OCI-LY1 (cell line): ENCODE measurements at regions not wholly inside any gene's neighbourhood (a gene's known extent, or its start where the extent isn't known, plus 50 kb on each side); places are given as distances from the start of the nearest gene placed in this dataset.
"Not testable (repeated sequence)": the region's sequence is repeated elsewhere in the genome, so short reads cannot be mapped to it uniquely, and the experiment has no call there.

Experiments
- H2AFZ ChIP-seq: fragments of 200-600 bp; sonication (generic), shearing (Covaris generic); 2 replicates; pipeline ENCODE4 v1.6.0; 2014; ENCODE audit warnings: antibody characterized with exemption, mild to moderate bottlenecking, low read length
- H3F3A ChIP-seq: fragments of 200-600 bp; sonication (generic), shearing (Covaris generic); 2 replicates; pipeline ENCODE4 v1.6.0; 2014; ENCODE audit warnings: mild to moderate bottlenecking, antibody characterized with exemption, low read length, moderate library complexity; ENCODE audit not compliant: insufficient read depth
- H3K27ac ChIP-seq: fragments of 200-600 bp; sonication (generic); 2 replicates; pipeline ENCODE4 v1.5.1; 2014; ENCODE audit warnings: low read length, mixed run types, mild to moderate bottlenecking, low read depth; ENCODE audit not compliant: poor library complexity, severe bottlenecking
- H3K27me3 ChIP-seq: fragments of 200-600 bp; sonication (generic); 2 replicates; pipeline ENCODE4 v1.6.0; 2014; ENCODE audit warnings: antibody characterized with exemption, mild to moderate bottlenecking, low read length, moderate library complexity; ENCODE audit not compliant: insufficient read depth
- H3K36me3 ChIP-seq: fragments of 200-600 bp; sonication (generic); 2 replicates; pipeline ENCODE4 v1.6.1; 2014; ENCODE audit warnings: mild to moderate bottlenecking, antibody characterized with exemption, low read length, moderate library complexity, mixed read lengths; ENCODE audit not compliant: insufficient read depth
- H3K4me1 ChIP-seq: fragments of 200-600 bp; sonication (generic); 2 replicates; pipeline ENCODE4 v1.5.1; 2014; ENCODE audit warnings: mild to moderate bottlenecking, low read length, moderate library complexity; ENCODE audit not compliant: insufficient read depth, severe bottlenecking
- H3K4me2 ChIP-seq: fragments of 200-600 bp; sonication (generic), shearing (Covaris generic); 2 replicates; pipeline ENCODE4 v1.6.1; 2014; ENCODE audit warnings: low read length
- H3K4me3 ChIP-seq: fragments of 200-600 bp; sonication (generic); 2 replicates; pipeline ENCODE4 v1.5.1; 2014; ENCODE audit warnings: low read length, low read depth, mild to moderate bottlenecking, mixed read lengths; ENCODE audit not compliant: poor library complexity, severe bottlenecking
- H3K79me2 ChIP-seq: fragments of 200-600 bp; shearing (Covaris generic); 2 replicates; pipeline ENCODE4 v1.6.1; 2016; ENCODE audit warnings: mixed run types, low read length, mixed read lengths; ENCODE audit not compliant: insufficient read depth
- H3K9ac ChIP-seq: fragments of 200-600 bp; sonication (generic), shearing (Covaris generic); 2 replicates; pipeline ENCODE4 v1.6.1; 2014; ENCODE audit warnings: mild to moderate bottlenecking, low read length, mixed read lengths
- H3K9me2 ChIP-seq: fragments of 200-600 bp; sonication (generic), shearing (Covaris generic); 2 replicates; pipeline ENCODE4 v1.6.1; 2014; ENCODE audit warnings: low read depth, mild to moderate bottlenecking, low read length, mixed read lengths
- H3K9me3 ChIP-seq: fragments of 200-600 bp; shearing (Covaris generic); 2 replicates; pipeline ENCODE4 v1.6.1; 2014; ENCODE audit warnings: low read length, mixed read lengths
- H4K20me1 ChIP-seq: fragments of 200-600 bp; sonication (generic), shearing (Covaris generic); 2 replicates; pipeline ENCODE4 v1.6.0; 2016; ENCODE audit warnings: mild to moderate bottlenecking, low read length; ENCODE audit not compliant: insufficient read depth
- EZH2 ChIP-seq: fragments of 200-600 bp; sonication (generic), shearing (Covaris generic); IDR thresholded peaks from 2 replicates; pipeline ENCODE4 v1.8.0; 2017; ENCODE audit warnings: borderline replicate concordance, mixed run types, mild to moderate bottlenecking, antibody characterized with exemption, low read length, moderate library complexity, mixed read lengths
- TF ChIP-seq, protein P1 (sequence below): fragments of 200-600 bp; sonication (generic), shearing (Covaris generic); IDR thresholded peaks from 2 replicates; pipeline ENCODE4 v1.5.1; 2017; ENCODE audit warnings: mild to moderate bottlenecking, antibody characterized with exemption, low read length, moderate library complexity, mixed read lengths

GRCh38 chr22:33144721-33145120, 86.5 kb upstream of the SYN3 start:
- no peaks in the 10 kb centered on the region for H3K9me2 ChIP-seq
- no peaks in the 10 kb centered on the region for H3K4me1 ChIP-seq
- H3K36me3 ChIP-seq = no peaks in the 10 kb centered on the region
- no peaks in the 10 kb centered on the region for H3K79me2 ChIP-seq
- no peak overlapping the region for H3K4me3 ChIP-seq
- H3K27ac ChIP-seq = no peak overlapping the region
- H3K27me3 ChIP-seq = no peaks in the 10 kb centered on the region
- no peaks in the 10 kb centered on the region for H4K20me1 ChIP-seq
- H2AFZ ChIP-seq = no peak overlapping the region
- H3F3A ChIP-seq = no peaks in the 10 kb centered on the region
- no peaks in the 10 kb centered on the region for H3K9me3 ChIP-seq
- TF ChIP-seq, protein P1, sequence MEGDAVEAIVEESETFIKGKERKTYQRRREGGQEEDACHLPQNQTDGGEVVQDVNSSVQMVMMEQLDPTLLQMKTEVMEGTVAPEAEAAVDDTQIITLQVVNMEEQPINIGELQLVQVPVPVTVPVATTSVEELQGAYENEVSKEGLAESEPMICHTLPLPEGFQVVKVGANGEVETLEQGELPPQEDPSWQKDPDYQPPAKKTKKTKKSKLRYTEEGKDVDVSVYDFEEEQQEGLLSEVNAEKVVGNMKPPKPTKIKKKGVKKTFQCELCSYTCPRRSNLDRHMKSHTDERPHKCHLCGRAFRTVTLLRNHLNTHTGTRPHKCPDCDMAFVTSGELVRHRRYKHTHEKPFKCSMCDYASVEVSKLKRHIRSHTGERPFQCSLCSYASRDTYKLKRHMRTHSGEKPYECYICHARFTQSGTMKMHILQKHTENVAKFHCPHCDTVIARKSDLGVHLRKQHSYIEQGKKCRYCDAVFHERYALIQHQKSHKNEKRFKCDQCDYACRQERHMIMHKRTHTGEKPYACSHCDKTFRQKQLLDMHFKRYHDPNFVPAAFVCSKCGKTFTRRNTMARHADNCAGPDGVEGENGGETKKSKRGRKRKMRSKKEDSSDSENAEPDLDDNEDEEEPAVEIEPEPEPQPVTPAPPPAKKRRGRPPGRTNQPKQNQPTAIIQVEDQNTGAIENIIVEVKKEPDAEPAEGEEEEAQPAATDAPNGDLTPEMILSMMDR = no peak
- TF ChIP-seq EZH2 = no peak
- no peak overlapping the region for H3K9ac ChIP-seq
- H3K4me2 ChIP-seq = no peak overlapping the region

GRCh38 chr22:33142282-33143055, 84.3 kb upstream of the SYN3 start:
- Histone ChIP-seq H3K27ac (no peak overlapping the region), H3K27me3 (no peaks in the 10 kb centered on the region), H3K4me1 (no peaks in the 10 kb centered on the region), H3K79me2 (no peaks in the 10 kb centered on the region), H2AFZ (no peak overlapping the region), H4K20me1 (no peaks in the 10 kb centered on the region), H3F3A (no peaks in the 10 kb centered on the region), H3K4me2 (no peak overlapping the region), H3K9me2 (no peaks in the 10 kb centered on the region), H3K4me3 (no peak overlapping the region), H3K36me3 (no peaks in the 10 kb centered on the region), H3K9ac (no peak overlapping the region), H3K9me3 (no peaks in the 10 kb centered on the region)
- TF ChIP-seq, protein P1 = no peak
- no peak for TF ChIP-seq EZH2

DNA sequence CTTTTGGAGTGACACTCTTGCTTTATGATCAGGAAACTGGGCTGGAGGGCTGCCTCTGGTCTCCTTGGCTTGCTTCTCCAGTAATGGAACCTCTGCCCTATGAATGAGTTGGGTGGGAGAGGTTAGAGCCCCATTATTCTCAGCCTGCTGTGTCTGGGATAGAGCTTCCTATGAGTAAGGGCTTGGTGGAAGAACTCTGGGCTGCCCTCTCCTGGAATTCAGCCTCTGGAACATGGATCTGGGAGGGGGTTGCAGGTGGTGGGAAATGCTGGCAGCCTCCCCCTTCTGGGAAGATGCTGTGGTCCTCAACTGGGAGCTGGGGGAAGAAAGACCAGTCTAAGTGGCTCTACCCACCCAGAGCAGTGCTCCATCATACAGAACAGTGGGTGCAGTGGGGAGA, 81.8 kb upstream of the SYN3 start:
- Histone ChIP-seq H3K4me1 (no peaks in the 10 kb centered on the region), H3K9me2 (no peaks in the 10 kb centered on the region), H3K9ac (no peak overlapping the region), H3K9me3 (no peaks in the 10 kb centered on the region), H3K4me3 (no peak overlapping the region), H3K27me3 (no peaks in the 10 kb centered on the region), H2AFZ (no peak overlapping the region), H4K20me1 (no peaks in the 10 kb centered on the region), H3K27ac (no peak overlapping the region), H3K79me2 (no peaks in the 10 kb centered on the region), H3K4me2 (no peak overlapping the region), H3K36me3 (no peaks in the 10 kb centered on the region), H3F3A (no peaks in the 10 kb centered on the region)
- TF ChIP-seq, protein P1 = no peak
- TF ChIP-seq EZH2 = no peak

DNA sequence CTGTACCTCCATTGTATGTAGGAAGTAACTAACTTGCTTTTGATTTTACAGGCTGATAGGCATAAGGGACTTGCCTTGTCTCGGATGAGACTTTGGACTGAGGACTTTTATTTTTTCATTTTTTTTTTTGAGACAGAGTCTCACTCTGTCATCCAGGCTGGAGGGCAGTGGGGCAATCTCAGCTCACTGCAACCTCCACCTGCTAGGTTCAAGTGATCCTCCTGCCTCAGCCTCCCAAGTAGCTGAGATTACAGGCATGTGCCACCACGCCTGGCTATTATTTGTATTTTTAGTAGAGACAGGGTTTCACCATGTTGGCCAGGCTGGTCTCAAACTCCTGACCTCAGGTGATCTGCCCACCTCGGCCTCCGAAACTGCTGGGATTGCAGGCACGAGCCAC, 80.2 kb upstream of the SYN3 start:
- H3K27me3 ChIP-seq, H3K27ac ChIP-seq, H3K9ac ChIP-seq, H3K4me2 ChIP-seq, H3F3A ChIP-seq, H3K79me2 ChIP-seq, H3K36me3 ChIP-seq, H2AFZ ChIP-seq, H3K4me1 ChIP-seq, H4K20me1 ChIP-seq, H3K9me3 ChIP-seq, H3K4me3 ChIP-seq, H3K9me2 ChIP-seq: not testable (repeated sequence)
